HUES6 (cell line): ENCODE measurements at regions not wholly inside any gene's neighbourhood (a gene's known extent, or its start where the extent isn't known, plus 50 kb on each side); places are given as distances from the start of the nearest gene placed in this dataset.

ENCODE experiments used
- H3K27ac ChIP-seq: 2 replicates; pipeline ENCODE4 v1.7.0; 2013; ENCODE audit warnings: low read depth, mild to moderate bottlenecking, low read length, inconsistent platforms
- H3K27me3 ChIP-seq: 2 replicates; pipeline ENCODE4 v1.6.1; 2013; ENCODE audit warnings: low read length; ENCODE audit not compliant: control insufficient read depth, insufficient read depth
- H3K36me3 ChIP-seq: 2 replicates; pipeline ENCODE4 v1.6.1; 2013; ENCODE audit warnings: low read length; ENCODE audit not compliant: control insufficient read depth, insufficient read depth
- H3K4me1 ChIP-seq: 2 replicates; pipeline ENCODE4 v1.6.1; 2013; ENCODE audit warnings: low read length; ENCODE audit not compliant: control insufficient read depth, insufficient read depth
- H3K4me3 ChIP-seq: 2 replicates; pipeline ENCODE4 v1.5.1; 2013; ENCODE audit warnings: low read depth, low read length
- H3K9ac ChIP-seq: one replicate; pipeline ENCODE4 v1.6.1; 2013; ENCODE audit warnings: mild to moderate bottlenecking, low read length
- H3K9me3 ChIP-seq: 2 replicates; pipeline ENCODE4 v1.6.1; 2013; ENCODE audit warnings: low read depth, low read length; ENCODE audit not compliant: control insufficient read depth, insufficient read depth

DNA sequence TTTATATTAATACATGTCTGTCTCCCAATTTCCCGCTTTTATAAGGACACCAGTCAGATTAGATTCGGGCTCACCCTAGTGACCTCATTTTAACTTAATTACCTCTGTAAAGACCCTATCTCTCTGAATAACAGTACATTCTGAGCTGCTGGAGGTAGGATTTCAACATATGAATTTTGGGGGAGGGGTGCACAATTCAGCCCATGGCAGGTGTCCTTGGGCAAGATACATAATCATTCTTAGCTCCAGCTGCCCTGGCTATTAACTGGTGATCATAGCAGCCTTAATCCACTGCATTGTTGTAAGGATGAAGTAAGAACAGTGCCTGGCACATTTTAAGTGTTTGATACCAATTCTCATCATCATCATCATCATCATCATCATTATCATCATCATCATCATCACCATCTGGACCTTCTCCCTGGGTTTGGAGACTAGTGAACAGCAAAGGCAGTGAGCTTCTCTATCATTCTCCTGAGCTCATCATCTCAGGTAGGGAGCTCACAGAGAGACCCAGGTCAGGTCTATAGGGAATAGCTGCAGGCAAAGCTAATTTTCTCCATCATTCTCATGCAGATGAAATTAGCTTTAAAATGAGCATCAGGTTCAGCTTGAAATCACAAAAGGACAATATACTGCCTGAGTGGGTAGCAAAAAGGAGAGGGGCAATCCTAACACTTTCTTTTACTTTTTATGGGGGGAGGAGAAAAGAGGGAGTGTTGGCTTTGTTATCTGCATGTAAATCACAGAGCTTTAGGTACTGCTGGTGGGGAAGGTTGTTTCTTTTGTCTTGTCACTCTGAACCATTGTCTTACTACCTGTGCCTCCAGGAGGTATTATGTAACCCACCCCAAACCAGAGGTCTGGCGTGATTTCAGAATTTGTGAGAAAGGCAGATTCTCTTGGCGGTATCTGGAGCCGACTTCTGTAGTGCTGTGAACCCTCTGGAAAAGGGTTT, 125.5 kb upstream of the SPRED2 start:
- peaks cover 23% of the 10 kb centered on the region for H3K27me3 ChIP-seq
- no peaks in the 10 kb centered on the region for H3K36me3 ChIP-seq
- peak overlapping the region; percentile 68 for H3K27ac ChIP-seq
- peak overlapping the region; percentile 41 for H3K9ac ChIP-seq
- H3K4me3 ChIP-seq: peak overlapping the region; percentile 30
- peaks cover 26% of the 10 kb centered on the region for H3K4me1 ChIP-seq
- no peaks in the 10 kb centered on the region for H3K9me3 ChIP-seq

DNA sequence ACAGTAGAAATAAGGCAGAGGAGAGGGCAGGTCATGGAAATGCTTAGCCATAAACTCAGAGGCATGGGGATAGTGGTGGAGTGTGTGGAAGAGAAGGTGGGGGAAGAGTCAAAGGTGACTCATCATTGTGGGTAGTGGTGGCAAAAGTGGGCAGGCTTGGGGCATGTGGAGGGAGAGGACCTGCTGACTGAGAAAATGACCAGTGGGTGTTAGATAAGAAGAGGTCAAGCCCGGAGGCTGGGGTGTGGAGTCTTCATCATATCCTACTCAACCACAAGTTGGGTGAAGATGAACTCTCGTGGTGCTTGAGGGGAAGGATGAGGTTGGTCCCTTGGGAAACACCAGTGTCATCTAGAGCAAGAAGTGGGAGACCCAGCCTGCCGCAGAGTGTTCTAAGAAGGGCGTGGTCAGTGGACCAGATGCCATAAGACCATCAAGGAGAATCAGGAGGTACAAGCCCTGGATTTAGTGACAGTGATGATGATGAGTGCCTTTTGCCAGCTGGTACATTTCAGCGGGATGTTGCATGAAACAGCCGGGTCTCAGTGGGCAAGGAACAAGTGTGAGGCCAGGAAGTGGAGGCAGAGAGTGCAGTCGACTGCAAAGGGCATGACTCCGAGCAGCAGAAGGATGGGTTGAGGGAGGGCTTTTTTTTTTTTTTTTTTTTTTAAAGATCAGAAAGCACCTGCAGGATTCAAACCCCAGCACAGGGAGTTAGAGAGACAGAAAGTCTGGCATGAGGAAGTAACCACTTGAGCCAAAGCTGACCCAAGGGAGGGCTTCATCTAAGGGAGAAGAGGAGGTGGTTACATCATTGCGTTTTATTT, 122.6 kb upstream of the SPRED2 start:
- peaks cover 26% of the 10 kb centered on the region for H3K4me1 ChIP-seq
- H3K4me3 ChIP-seq: no peak overlapping the region
- H3K36me3 ChIP-seq: no peaks in the 10 kb centered on the region
- peaks cover 23% of the 10 kb centered on the region for H3K27me3 ChIP-seq
- H3K27ac ChIP-seq: no peak overlapping the region
- H3K9ac ChIP-seq: no peak overlapping the region
- no peaks in the 10 kb centered on the region for H3K9me3 ChIP-seq

DNA sequence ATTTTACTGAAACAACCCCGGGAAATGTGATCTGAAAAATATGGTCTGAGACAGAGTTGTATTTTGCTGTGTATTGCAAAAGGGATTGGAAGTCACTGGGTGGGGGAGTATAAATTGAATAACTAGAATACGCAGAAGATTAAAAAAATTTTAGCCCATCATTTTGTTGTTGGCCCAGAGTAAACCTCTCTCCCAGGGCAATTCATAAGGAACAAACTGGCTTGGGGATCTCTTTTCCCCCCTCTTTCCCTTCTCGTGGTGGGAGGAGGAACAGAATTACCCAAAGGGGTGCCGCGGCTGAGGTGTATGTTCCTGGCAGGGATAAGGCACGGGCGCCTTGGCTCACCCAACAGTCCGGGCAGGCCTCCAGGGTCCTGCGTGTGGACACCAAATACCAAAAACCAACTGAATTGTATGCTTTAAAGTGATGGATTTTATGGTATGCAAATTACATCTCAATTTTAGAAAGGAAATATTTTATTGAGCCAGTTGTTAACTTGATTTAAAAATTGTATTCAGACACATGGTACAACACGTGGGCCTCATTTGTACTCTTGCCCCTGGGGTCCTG, 121.2 kb upstream of the SPRED2 start:
- Histone ChIP-seq H3K27me3 (peaks cover 26% of the 10 kb centered on the region), H3K9me3 (no peaks in the 10 kb centered on the region), H3K27ac (no peak overlapping the region), H3K36me3 (no peaks in the 10 kb centered on the region), H3K4me3 (no peak overlapping the region), H3K9ac (no peak overlapping the region), H3K4me1 (peaks cover 15% of the 10 kb centered on the region)

DNA sequence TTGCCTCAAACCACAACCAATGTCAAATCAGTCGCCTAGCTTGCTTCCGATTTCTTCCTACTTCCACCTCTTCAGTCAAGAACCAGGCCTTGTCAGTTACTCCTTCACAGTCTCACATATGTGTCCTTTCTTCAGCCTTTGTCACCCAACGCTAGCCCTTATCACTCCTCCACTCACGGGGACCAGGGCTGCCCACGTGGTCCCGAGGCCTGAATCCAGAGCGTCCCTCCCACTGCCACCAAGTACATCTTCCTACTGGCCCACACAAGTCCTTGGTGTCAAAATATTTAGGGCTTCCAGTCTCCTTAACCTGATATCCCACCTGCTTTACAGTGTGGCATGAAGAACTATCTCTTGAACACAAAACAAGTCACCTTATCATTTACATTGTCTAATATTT, 119.1 kb upstream of the SPRED2 start:
- Histone ChIP-seq H3K9ac (no peak overlapping the region), H3K9me3 (no peaks in the 10 kb centered on the region), H3K4me3 (no peak overlapping the region), H3K36me3 (no peaks in the 10 kb centered on the region), H3K27me3 (peaks cover 19% of the 10 kb centered on the region), H3K27ac (no peak overlapping the region), H3K4me1 (no peaks in the 10 kb centered on the region)

DNA sequence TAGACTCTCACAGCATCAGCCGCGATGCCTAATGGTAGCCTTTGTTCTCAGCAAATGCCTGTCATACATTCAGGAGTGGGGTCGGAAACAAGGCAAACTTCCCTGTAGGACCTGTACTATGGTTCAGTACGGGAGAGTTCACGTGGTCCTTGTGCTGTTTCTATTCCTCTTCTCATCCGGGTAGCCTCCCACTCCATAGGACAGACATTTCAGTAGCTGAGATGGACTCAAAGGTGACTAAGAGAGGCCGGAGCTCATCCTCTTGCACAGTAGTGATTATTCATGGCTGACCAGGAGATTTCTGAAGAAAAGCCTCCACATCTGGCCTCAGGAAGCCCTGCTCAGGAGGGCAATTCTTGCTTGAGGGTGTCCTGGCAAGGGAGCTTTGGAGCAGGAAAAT, 117.8 kb upstream of the SPRED2 start:
- peaks cover 11% of the 10 kb centered on the region for H3K27me3 ChIP-seq
- no peaks in the 10 kb centered on the region for H3K9me3 ChIP-seq
- peaks cover 10% of the 10 kb centered on the region for H3K4me1 ChIP-seq
- no peaks in the 10 kb centered on the region for H3K36me3 ChIP-seq
- no peak overlapping the region for H3K9ac ChIP-seq
- H3K27ac ChIP-seq: no peak overlapping the region
- H3K4me3 ChIP-seq: no peak overlapping the region

DNA sequence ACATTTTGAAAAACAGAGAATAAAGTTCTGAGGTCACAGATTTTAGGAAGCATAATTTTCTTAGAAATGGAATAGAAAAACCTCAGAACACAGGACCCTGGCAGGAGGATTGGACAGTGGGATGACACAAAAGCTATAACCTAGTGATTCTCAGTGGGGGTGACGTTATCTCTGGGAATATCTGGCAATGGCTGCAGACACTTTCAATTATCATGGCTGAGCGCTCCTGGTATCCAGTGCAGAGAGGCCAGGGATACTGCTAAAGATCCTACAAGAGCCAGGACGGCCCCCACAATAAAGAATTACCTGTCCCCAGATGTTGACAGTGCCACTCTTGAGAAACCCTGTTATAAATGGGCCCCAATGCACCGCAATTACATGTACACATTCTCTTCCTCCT, 117.2 kb upstream of the SPRED2 start:
- no peak overlapping the region for H3K9ac ChIP-seq
- H3K27me3 ChIP-seq: peaks cover 5% of the 10 kb centered on the region
- no peak overlapping the region for H3K27ac ChIP-seq
- H3K9me3 ChIP-seq: no peaks in the 10 kb centered on the region
- H3K4me1 ChIP-seq: peaks cover 10% of the 10 kb centered on the region
- no peak overlapping the region for H3K4me3 ChIP-seq
- H3K36me3 ChIP-seq: no peaks in the 10 kb centered on the region

DNA sequence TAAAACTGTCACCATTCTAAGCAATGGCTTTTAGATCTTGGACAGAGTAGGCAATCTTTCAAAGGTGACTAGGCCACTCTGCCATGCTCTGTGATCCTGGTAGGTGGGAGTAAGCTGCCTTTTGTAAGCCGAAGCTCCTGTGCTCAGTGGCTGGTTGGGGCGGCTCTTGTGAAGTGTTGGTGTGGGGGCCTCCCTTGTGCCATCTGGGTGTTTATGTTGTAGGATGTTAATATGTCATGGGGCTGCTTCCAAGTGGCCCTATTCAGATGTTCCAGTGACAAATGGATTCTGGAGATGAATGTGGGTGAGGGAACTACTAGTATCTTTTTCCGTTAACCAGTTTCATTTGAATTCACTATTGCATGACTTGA, 116.8 kb upstream of the SPRED2 start:
- Histone ChIP-seq H3K9ac (no peak overlapping the region), H3K4me3 (no peak overlapping the region), H3K9me3 (no peaks in the 10 kb centered on the region), H3K4me1 (peaks cover 10% of the 10 kb centered on the region), H3K27me3 (peaks cover 3% of the 10 kb centered on the region; the same call in 1 of the 2 replicates), H3K27ac (no peak overlapping the region), H3K36me3 (no peaks in the 10 kb centered on the region)

DNA sequence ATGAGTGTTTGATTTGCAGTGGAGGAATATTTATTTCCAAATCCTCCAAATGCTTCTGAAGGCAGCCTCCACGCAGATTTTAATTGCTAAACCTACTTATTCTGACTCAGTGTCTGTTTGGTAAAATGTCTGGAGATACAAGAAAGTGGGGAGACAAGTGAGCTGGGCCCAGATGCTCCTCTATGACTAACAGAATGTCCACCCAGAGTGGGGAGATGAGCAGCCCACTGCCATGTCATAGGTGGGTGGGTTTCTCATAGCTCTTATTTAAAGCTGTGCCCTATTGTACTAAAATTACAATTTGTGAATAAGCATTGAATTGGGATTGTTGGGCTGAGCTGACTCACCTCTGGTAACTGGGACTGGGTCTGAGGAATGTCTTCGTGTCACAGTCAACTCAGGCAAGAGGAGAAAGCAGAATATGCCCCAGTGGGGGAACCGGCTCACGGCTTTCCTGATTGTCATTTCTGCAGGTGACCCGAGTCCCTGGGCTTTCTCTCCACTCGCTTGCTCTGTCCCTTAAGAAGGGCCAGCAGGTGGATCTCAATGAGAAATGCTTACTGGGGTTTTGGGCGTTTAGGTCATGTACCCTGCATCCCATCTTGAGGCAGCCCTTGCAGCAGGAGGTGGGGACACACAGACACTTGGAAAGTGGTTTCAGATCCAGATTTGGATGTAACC, 116.3 kb upstream of the SPRED2 start:
- Histone ChIP-seq H3K4me3 (no peak overlapping the region), H3K27ac (no peak overlapping the region), H3K9me3 (no peaks in the 10 kb centered on the region), H3K36me3 (no peaks in the 10 kb centered on the region), H3K4me1 (peaks cover 10% of the 10 kb centered on the region), H3K9ac (no peak overlapping the region), H3K27me3 (peaks cover 3% of the 10 kb centered on the region; the same call in 1 of the 2 replicates)

DNA sequence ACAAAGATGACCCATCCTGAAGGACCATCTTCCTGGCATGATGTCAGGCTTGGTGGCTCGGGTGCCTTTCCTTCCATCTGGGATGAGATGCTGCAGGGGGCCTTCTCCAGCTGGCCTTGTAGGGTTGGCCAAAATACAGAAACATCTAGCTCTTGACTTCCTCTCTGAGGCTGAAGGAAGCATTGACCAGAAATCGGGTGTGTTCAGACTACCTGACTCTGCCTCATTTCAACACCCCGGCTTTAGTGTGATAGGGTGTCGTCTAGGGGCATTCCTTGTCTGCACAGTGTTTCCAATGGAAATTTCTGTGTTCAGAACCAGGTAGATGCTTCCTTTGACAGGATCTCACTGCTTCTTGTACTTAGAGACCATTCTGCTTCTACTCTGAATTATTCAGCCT, 115.7 kb upstream of the SPRED2 start:
- no peak overlapping the region for H3K9ac ChIP-seq
- peaks cover 10% of the 10 kb centered on the region for H3K4me1 ChIP-seq
- H3K27ac ChIP-seq: no peak overlapping the region
- no peaks in the 10 kb centered on the region for H3K9me3 ChIP-seq
- H3K4me3 ChIP-seq: no peak overlapping the region
- peaks cover 3% of the 10 kb centered on the region; the same call in 1 of the 2 replicates for H3K27me3 ChIP-seq
- H3K36me3 ChIP-seq: no peaks in the 10 kb centered on the region

DNA sequence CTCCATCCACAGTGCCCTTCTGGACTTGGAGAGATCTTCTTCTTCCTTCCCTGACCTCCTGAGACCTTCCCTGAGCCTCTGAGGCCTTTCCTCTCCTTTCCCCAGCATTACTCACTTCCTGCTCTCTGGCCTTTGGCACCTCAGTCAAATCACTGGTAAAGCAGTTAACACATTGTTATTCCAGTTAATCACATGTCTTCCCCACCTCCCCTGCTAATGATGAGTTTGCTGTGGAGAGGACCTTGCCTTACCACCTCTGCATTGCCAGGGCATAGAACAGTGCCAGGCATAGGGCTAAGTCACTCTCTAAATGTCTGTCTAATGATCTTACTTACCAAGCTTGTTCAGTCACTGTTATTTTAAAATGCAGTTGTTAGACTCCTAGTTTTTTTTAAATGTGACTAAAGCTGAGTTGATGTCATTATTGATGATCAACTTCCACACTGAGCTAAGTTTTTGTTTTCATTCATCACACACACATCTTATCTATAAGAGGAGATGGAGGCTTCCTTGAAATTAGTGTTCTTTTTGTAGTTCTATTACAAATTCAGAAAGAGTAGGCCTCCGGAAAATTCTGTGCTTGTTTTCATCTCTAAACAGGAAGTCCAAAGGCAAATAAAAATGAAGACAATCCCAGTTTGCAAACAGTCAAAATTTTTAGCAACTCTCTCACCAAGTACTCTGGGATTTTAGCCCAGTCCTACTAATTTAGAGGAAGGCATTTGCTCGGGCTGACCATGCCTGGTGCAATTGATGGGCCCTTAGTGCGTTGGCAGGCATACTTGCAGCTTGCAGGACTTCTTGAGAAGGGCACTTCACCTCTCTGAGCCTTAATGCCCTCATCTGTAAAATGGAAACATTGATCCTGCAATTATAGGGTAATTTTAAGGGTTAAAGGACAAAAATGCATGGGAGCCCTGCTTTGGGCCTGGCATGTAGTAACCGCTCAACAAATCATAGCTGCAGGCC, 113.7 kb upstream of the SPRED2 start:
- Histone ChIP-seq H3K9ac (no peak overlapping the region), H3K4me3 (no peak overlapping the region), H3K27me3 (peaks cover 3% of the 10 kb centered on the region; the same call in 1 of the 2 replicates), H3K9me3 (no peaks in the 10 kb centered on the region), H3K4me1 (peaks cover 10% of the 10 kb centered on the region), H3K27ac (no peak overlapping the region), H3K36me3 (no peaks in the 10 kb centered on the region)
